IMR-90 (cell line): ENCODE measurements at regions not wholly inside any gene's neighbourhood (a gene's known extent, or its start where the extent isn't known, plus 50 kb on each side); places are given as distances from the start of the nearest gene placed in this dataset.

ENCODE experiments used
- ATAC-seq: fragments of 200-7000 bp; cut with Tn5 transposase; 2 replicates; pipeline ENCODE4 v1.9.1; 2020; ENCODE audit warnings: low read depth, mild to moderate bottlenecking, moderate library complexity
- BruUV-seq: library from RNA; stranded (reverse); fragments of 400-500 nt; replicated peaks from 2 replicates; lab custom pipeline; 2021; lab: Mats Ljungman, UMichigan
- CTCF ChIA-PET: fragments of 300-600 bp; formaldehyde crosslinking; extraction: SDS; loops from one replicate; lab custom pipeline; 2021; ENCODE audit warnings: antibody characterized with exemption; lab: Yijun Ruan, JAX
- POLR2A ChIA-PET: fragments of 300-600 bp; sonication (Branson Sonifier 250); formaldehyde crosslinking; loops from one replicate; lab custom pipeline; 2022; ENCODE audit warnings: antibody characterized with exemption; ENCODE audit not compliant: unreplicated experiment; lab: Charles Lee
- DNase-seq: peaks from one replicate; pipeline ENCODE4 v3.0.0; 2013
- H2AFZ ChIP-seq: replicated peaks from 2 replicates; pipeline ENCODE3; 2013; ENCODE audit warnings: low read length, mild to moderate bottlenecking; ENCODE audit not compliant: poor library complexity
- H2AK5ac ChIP-seq: 2 replicates; pipeline ENCODE4 v1.6.1; 2013; ENCODE audit warnings: low read depth, low read length, inconsistent platforms
- H2AK9ac ChIP-seq: replicated peaks from 2 replicates; pipeline ENCODE3; 2013; ENCODE audit warnings: mild to moderate bottlenecking, low read depth, low read length, moderate library complexity; ENCODE audit not compliant: poor library complexity
- H2BK120ac ChIP-seq: 2 replicates; pipeline ENCODE4 v1.6.1; 2013; ENCODE audit warnings: low read depth, low read length, inconsistent platforms
- H2BK15ac ChIP-seq: 3 replicates; pipeline ENCODE4 v1.6.1; 2013; ENCODE audit warnings: low read depth, low read length, inconsistent platforms
- H2BK20ac ChIP-seq: 2 replicates; pipeline ENCODE4 v1.6.1; 2013; ENCODE audit warnings: low read depth, mild to moderate bottlenecking, inconsistent platforms, low read length, moderate library complexity
- H2BK5ac ChIP-seq: 2 replicates; pipeline ENCODE4 v1.6.1; 2013; ENCODE audit warnings: mild to moderate bottlenecking, low read depth, low read length, inconsistent platforms; ENCODE audit not compliant: poor library complexity, severe bottlenecking
- H3K14ac ChIP-seq: replicated peaks from 2 replicates; pipeline ENCODE4 v1.6.1; 2013; ENCODE audit warnings: low read depth, low read length, inconsistent platforms
- H3K18ac ChIP-seq: 2 replicates; pipeline ENCODE4 v1.6.1; 2013; ENCODE audit warnings: low read depth, low read length, control low read depth
- H3K23ac ChIP-seq: 2 replicates; pipeline ENCODE4 v1.6.1; 2013; ENCODE audit warnings: low read depth, low read length, inconsistent platforms
- H3K27ac ChIP-seq: 2 replicates; pipeline ENCODE4 v1.5.1; 2013; ENCODE audit warnings: mild to moderate bottlenecking, control low read depth, low read length; ENCODE audit not compliant: insufficient read depth
- H3K27me3 ChIP-seq: 2 replicates; pipeline ENCODE4 v1.6.1; 2013; ENCODE audit warnings: low read length; ENCODE audit not compliant: control insufficient read depth, insufficient read depth
- H3K36me3 ChIP-seq: 2 replicates; pipeline ENCODE4 v1.6.1; 2013; ENCODE audit warnings: low read length, mixed read lengths; ENCODE audit not compliant: control insufficient read depth, insufficient read depth
- H3K4ac ChIP-seq: 2 replicates; pipeline ENCODE4 v1.6.1; 2013; ENCODE audit warnings: low read depth, low read length, inconsistent platforms
- H3K4me1 ChIP-seq: 2 replicates; pipeline ENCODE4 v1.6.1; 2013; ENCODE audit warnings: low read length, mixed read lengths; ENCODE audit not compliant: control insufficient read depth, insufficient read depth
- H3K4me2 ChIP-seq: 2 replicates; pipeline ENCODE4 v1.6.1; 2013; ENCODE audit warnings: low read depth, mild to moderate bottlenecking, control low read depth, low read length, moderate library complexity
- H3K4me3 ChIP-seq: 2 replicates; pipeline ENCODE4 v1.5.1; 2013; ENCODE audit warnings: low read depth, mild to moderate bottlenecking, control low read depth, low read length, moderate library complexity; ENCODE audit not compliant: insufficient read depth
- H3K56ac ChIP-seq: 2 replicates; pipeline ENCODE4 v1.6.1; 2013; ENCODE audit warnings: low read length, inconsistent platforms; ENCODE audit not compliant: insufficient read depth; ENCODE audit errors: extremely low read depth
- H3K79me1 ChIP-seq, 2 experiments: 2 replicates each; pipeline ENCODE4 v1.6.1; 2013; ENCODE audit warnings: low read length in 2 of 2, inconsistent platforms in 1 of 2, low read depth in 1 of 2
- H3K9ac ChIP-seq: 2 replicates; pipeline ENCODE4 v1.6.1; 2013; ENCODE audit warnings: low read depth, low read length, control low read depth
- H3K9me1 ChIP-seq: 2 replicates; pipeline ENCODE4 v1.6.1; 2013; ENCODE audit warnings: low read length, inconsistent platforms; ENCODE audit not compliant: insufficient read depth
- H3K9me3 ChIP-seq: 2 replicates; pipeline ENCODE4 v1.6.1; 2013; ENCODE audit warnings: low read length; ENCODE audit not compliant: control insufficient read depth, insufficient read depth
- H4K20me1 ChIP-seq: 2 replicates; pipeline ENCODE4 v1.6.1; 2013; ENCODE audit warnings: low read length, inconsistent platforms; ENCODE audit not compliant: insufficient read depth
- H4K5ac ChIP-seq: 2 replicates; pipeline ENCODE4 v1.6.1; 2013; ENCODE audit warnings: mild to moderate bottlenecking, low read depth, low read length, control low read depth
- H4K8ac ChIP-seq, 2 experiments: 2 replicates each; pipeline ENCODE4 v1.6.1; 2013; ENCODE audit warnings: low read depth in 2 of 2, low read length in 2 of 2, control low read depth in 1 of 2, inconsistent platforms in 1 of 2
- H4K91ac ChIP-seq: 2 replicates; pipeline ENCODE4 v1.6.1; 2013; ENCODE audit warnings: low read depth, low read length, inconsistent platforms; ENCODE audit not compliant: insufficient read depth
- BHLHE40 ChIP-seq: fragments of 150-350 bp; IDR thresholded peaks from 2 replicates; pipeline ENCODE4 v1.6.1; 2016; ENCODE audit warnings: mild to moderate bottlenecking, low read depth, low read length
- CEBPB ChIP-seq: IDR thresholded peaks from 2 replicates; pipeline ENCODE4 v1.6.1; 2012; ENCODE audit warnings: low read depth, low read length, improper control_type of control experiment
- CHD1 ChIP-seq: IDR thresholded peaks from 2 replicates; pipeline ENCODE4 v1.6.1; 2012; ENCODE audit warnings: low read depth, low read length, improper control_type of control experiment
- FOS ChIP-seq: fragments of 150-350 bp; IDR thresholded peaks from 2 replicates; pipeline ENCODE4 v1.6.1; 2016; ENCODE audit warnings: low read depth, low read length
- MAFK ChIP-seq: IDR thresholded peaks from 2 replicates; pipeline ENCODE4 v1.6.1; 2012; ENCODE audit warnings: low read depth, low read length, improper control_type of control experiment
- MAZ ChIP-seq: IDR thresholded peaks from 2 replicates; pipeline ENCODE4 v1.6.1; 2012; ENCODE audit warnings: low read depth, mild to moderate bottlenecking, low read length, improper control_type of control experiment, moderate library complexity, borderline replicate concordance
- MXI1 ChIP-seq: IDR thresholded peaks from 2 replicates; pipeline ENCODE4 v1.6.1; 2012; ENCODE audit warnings: low read depth, mild to moderate bottlenecking, low read length, moderate library complexity, borderline replicate concordance
- NFE2L2 ChIP-seq: fragments of 150-350 bp; IDR thresholded peaks from 2 replicates; pipeline ENCODE4 v1.6.1; 2016; ENCODE audit warnings: low read depth, mild to moderate bottlenecking, low read length
- POLR2A ChIP-seq: IDR thresholded peaks from 2 replicates; pipeline ENCODE4 v1.6.1; 2012; ENCODE audit warnings: mild to moderate bottlenecking, low read depth, low read length
- RAD21 ChIP-seq: IDR thresholded peaks from 2 replicates; pipeline ENCODE4 v1.6.1; 2012; ENCODE audit warnings: low read length, improper control_type of control experiment
- RFX5 ChIP-seq: IDR thresholded peaks from 2 replicates; pipeline ENCODE4 v1.8.0; 2012; ENCODE audit warnings: low read depth, mild to moderate bottlenecking, low read length, moderate library complexity
- SMC3 ChIP-seq: fragments of 150-350 bp; IDR thresholded peaks from 2 replicates; pipeline ENCODE4 v1.6.1; 2016; ENCODE audit warnings: low read depth, mild to moderate bottlenecking, antibody characterized with exemption, low read length, moderate library complexity
- WGBS, 2 experiments: methylation state at CpG; one replicate each; pipeline versions ENCODE4 v1.1.5 to v1.1.7; 2013; ENCODE audit warnings: missing lambda C conversion rate in 2 of 2; ENCODE audit not compliant: insufficient read length in 1 of 2; ENCODE audit errors: extremely low coverage in 2 of 2; 5-methylcytosine and 5-hydroxymethylcytosine counted together
- dilution Hi-C: fragments of 300-500 bp; cut with HindIII; formaldehyde crosslinking; loops from one replicate; pipeline ENCODE4 v1.14.3; 2018; ENCODE audit warnings: low sequenced_read_pairs; ENCODE audit not compliant: unreplicated experiment
- in situ Hi-C: fragments of 300-500 bp; cut with MboI; formaldehyde crosslinking; loops from 3 replicates; pipeline ENCODE4 v1.14.3; 2019; ENCODE audit warnings: low sequenced_read_pairs, inconsistent platforms, mixed read lengths
- intact Hi-C: fragments of 100-400 bp; cut with micrococcal nuclease; formaldehyde crosslinking; loops from 2 replicates; pipeline ENCODE4 v1.10.0; 2022
- TF ChIP-seq, protein P1 (sequence below): conservative IDR thresholded peaks from 2 replicates; pipeline ENCODE4 v1.5.1; 2012; ENCODE audit warnings: mild to moderate bottlenecking, low read depth, low read length, improper control_type of control experiment
- TF ChIP-seq, protein P2 (sequence below): fragments of 150-350 bp; IDR thresholded peaks from 2 replicates; pipeline ENCODE4 v1.6.1; 2017; ENCODE audit warnings: mild to moderate bottlenecking, antibody characterized with exemption, low read length, low read depth
- TF ChIP-seq, protein P3 (sequence below): fragments of 150-350 bp; IDR thresholded peaks from 2 replicates; pipeline ENCODE4 v1.6.1; 2016; ENCODE audit warnings: low read depth, mild to moderate bottlenecking, low read length, moderate library complexity, borderline replicate concordance

DNA sequence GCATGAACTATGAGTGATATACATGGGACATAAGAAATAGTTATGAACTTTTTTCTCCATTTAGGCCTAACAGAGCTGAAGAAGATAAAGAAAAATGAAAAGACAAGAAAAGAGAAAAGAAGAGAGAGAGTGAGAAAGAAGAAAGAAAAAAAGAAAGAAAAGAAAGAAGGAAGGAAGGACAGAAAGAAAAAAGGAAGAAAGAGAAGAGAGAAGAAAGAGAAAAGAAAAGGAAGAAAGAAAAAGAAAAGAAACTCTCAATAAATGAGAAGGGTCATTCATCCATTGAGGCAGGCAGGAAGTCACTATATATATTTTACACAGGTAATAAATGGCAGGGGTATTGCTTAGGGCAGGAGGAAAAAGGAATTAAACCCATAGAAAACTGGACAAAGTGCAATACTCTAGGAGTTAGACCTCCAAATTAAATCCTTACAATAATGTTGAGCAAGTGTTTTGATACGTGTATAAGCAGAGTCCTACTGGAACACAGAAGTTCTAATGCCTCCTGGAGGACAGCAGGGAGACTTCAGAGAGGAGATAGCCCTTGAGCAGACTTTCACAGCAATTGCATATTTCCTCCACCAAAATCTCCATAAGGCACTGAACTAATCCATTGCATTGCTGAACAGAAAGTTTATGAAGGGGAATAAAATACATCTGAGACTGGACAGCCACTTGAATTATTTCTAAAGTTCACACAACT is 86.4 kb upstream of the TENT5A start:
- CTCF ChIA-PET = interaction anchor here (0.6 to 0.7 kb wide), 2 partner anchors 133 to 164 kb away, joined by 4 to 6 read pairs; no protein-coding TSS in a partner anchor
- Histone ChIP-seq H3K18ac (no peak overlapping the region), H2AFZ (no peak overlapping the region), H3K56ac (no peak overlapping the region), H4K20me1 (no peaks in the 10 kb centered on the region), H3K4me2 (no peak overlapping the region), H3K4ac (no peak overlapping the region), H2AK5ac (no peak overlapping the region), H2BK5ac (no peak overlapping the region), H3K36me3 (no peaks in the 10 kb centered on the region), H3K9ac (no peak overlapping the region), H2AK9ac (no peak overlapping the region), H4K91ac (no peak overlapping the region), H3K4me1 (peaks cover 3% of the 10 kb centered on the region; the same call in 1 of the 2 replicates), H2BK120ac (no peak overlapping the region), H3K23ac (no peak overlapping the region), H3K14ac (no peak overlapping the region), H2BK15ac (no peak overlapping the region), H3K79me1 (no peaks in the 10 kb centered on the region), H3K9me3 (no peaks in the 10 kb centered on the region), H3K27ac (no peak overlapping the region), H3K4me3 (no peak overlapping the region), H3K9me1 (no peaks in the 10 kb centered on the region), H3K27me3 (no peaks in the 10 kb centered on the region), H4K5ac (no peak overlapping the region), H2BK20ac (no peak overlapping the region), H4K8ac (no peak overlapping the region)
- no peak for TF ChIP-seq MAFK
- no peak for TF ChIP-seq RAD21
- TF ChIP-seq POLR2A = no peak
- TF ChIP-seq CEBPB = no peak
- TF ChIP-seq BHLHE40 = no peak
- no peak for TF ChIP-seq MAZ
- TF ChIP-seq, protein P1, sequence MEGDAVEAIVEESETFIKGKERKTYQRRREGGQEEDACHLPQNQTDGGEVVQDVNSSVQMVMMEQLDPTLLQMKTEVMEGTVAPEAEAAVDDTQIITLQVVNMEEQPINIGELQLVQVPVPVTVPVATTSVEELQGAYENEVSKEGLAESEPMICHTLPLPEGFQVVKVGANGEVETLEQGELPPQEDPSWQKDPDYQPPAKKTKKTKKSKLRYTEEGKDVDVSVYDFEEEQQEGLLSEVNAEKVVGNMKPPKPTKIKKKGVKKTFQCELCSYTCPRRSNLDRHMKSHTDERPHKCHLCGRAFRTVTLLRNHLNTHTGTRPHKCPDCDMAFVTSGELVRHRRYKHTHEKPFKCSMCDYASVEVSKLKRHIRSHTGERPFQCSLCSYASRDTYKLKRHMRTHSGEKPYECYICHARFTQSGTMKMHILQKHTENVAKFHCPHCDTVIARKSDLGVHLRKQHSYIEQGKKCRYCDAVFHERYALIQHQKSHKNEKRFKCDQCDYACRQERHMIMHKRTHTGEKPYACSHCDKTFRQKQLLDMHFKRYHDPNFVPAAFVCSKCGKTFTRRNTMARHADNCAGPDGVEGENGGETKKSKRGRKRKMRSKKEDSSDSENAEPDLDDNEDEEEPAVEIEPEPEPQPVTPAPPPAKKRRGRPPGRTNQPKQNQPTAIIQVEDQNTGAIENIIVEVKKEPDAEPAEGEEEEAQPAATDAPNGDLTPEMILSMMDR = no peak
- TF ChIP-seq, protein P2, sequence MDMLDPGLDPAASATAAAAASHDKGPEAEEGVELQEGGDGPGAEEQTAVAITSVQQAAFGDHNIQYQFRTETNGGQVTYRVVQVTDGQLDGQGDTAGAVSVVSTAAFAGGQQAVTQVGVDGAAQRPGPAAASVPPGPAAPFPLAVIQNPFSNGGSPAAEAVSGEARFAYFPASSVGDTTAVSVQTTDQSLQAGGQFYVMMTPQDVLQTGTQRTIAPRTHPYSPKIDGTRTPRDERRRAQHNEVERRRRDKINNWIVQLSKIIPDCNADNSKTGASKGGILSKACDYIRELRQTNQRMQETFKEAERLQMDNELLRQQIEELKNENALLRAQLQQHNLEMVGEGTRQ = no peak
- TF ChIP-seq, protein P3, sequence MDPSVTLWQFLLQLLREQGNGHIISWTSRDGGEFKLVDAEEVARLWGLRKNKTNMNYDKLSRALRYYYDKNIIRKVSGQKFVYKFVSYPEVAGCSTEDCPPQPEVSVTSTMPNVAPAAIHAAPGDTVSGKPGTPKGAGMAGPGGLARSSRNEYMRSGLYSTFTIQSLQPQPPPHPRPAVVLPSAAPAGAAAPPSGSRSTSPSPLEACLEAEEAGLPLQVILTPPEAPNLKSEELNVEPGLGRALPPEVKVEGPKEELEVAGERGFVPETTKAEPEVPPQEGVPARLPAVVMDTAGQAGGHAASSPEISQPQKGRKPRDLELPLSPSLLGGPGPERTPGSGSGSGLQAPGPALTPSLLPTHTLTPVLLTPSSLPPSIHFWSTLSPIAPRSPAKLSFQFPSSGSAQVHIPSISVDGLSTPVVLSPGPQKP = no peak
- no peak for TF ChIP-seq SMC3
- no peak for TF ChIP-seq CHD1
- no peak for TF ChIP-seq NFE2L2
- no peak for TF ChIP-seq RFX5
- TF ChIP-seq MXI1 = no peak
- TF ChIP-seq FOS = no peak
- in situ Hi-C loops = no loop called here
- WGBS, 2 experiments = no CpG with 5 or more reads among the region's 1 CpG
- ATAC-seq (no peak), DNase-seq (no peak)
- dilution Hi-C loops = no loop called here
- intact Hi-C loops = no loop called here
- POLR2A ChIA-PET = no interaction called here
- no TSS peak for BruUV-seq
